A673 (cell line): ENCODE measurements at regions not wholly inside any gene's neighbourhood (a gene's known extent, or its start where the extent isn't known, plus 50 kb on each side); places are given as distances from the start of the nearest gene placed in this dataset.

Experiments used
- BruUV-seq: library from RNA; stranded (reverse); fragments of 400-500 nt; replicated peaks from 2 replicates; lab custom pipeline; 2021; lab: Mats Ljungman, UMichigan
- CTCF ChIA-PET: fragments of 300-600 bp; sonication (Branson Sonifier 250); formaldehyde crosslinking; loops from one replicate; lab custom pipeline; 2022; ENCODE audit warnings: antibody characterized with exemption; lab: Charles Lee
- POLR2A ChIA-PET: fragments of 300-600 bp; sonication (Branson Sonifier 250); formaldehyde crosslinking; loops from one replicate; lab custom pipeline; 2022; ENCODE audit warnings: antibody characterized with exemption; ENCODE audit not compliant: low non-redundant PET; lab: Charles Lee
- DNase-seq: peaks from one replicate; pipeline ENCODE4 v3.0.0-alpha.2; 2015; ENCODE audit warnings: low spot score
- H3K27ac ChIP-seq: fragments of 200-600 bp; sonication (generic); 2 replicates; pipeline ENCODE4 v1.5.1; 2016; ENCODE audit warnings: mixed run types, low read depth, mild to moderate bottlenecking, mixed read lengths, antibody characterized with exemption, low read length; ENCODE audit not compliant: poor library complexity, severe bottlenecking
- H3K27me3 ChIP-seq: fragments of 200-600 bp; sonication (generic); replicated peaks from 2 replicates; pipeline ENCODE4 v1.6.1; 2017; ENCODE audit warnings: mixed run types, low read depth, mild to moderate bottlenecking, mixed read lengths, antibody characterized with exemption, low read length; ENCODE audit not compliant: insufficient read depth, poor library complexity
- H3K36me3 ChIP-seq: fragments of 200-600 bp; sonication (generic); 2 replicates; pipeline ENCODE4 v1.6.1; 2016; ENCODE audit warnings: mixed run types, mild to moderate bottlenecking, mixed read lengths, antibody characterized with exemption, low read length; ENCODE audit not compliant: insufficient read depth, poor library complexity, severe bottlenecking
- H3K4me1 ChIP-seq: fragments of 200-600 bp; sonication (generic); 2 replicates; pipeline ENCODE4 v1.6.1; 2017; ENCODE audit warnings: mixed run types, mild to moderate bottlenecking, mixed read lengths, antibody characterized with exemption, low read length; ENCODE audit not compliant: insufficient read depth, poor library complexity, severe bottlenecking
- H3K4me3 ChIP-seq: fragments of 200-600 bp; sonication (generic); 2 replicates; pipeline ENCODE4 v1.5.1; 2016; ENCODE audit warnings: low read depth, mixed run types, mild to moderate bottlenecking, mixed read lengths, low read length; ENCODE audit not compliant: poor library complexity, severe bottlenecking
- H3K9me3 ChIP-seq: fragments of 200-600 bp; sonication (generic); 2 replicates; pipeline ENCODE4 v1.6.1; 2016; ENCODE audit warnings: mixed run types, low read depth, mild to moderate bottlenecking, mixed read lengths, antibody characterized with exemption, low read length; ENCODE audit not compliant: poor library complexity, severe bottlenecking
- EZH2 ChIP-seq: fragments of 200-600 bp; sonication (generic); IDR thresholded peaks from 2 replicates; pipeline ENCODE4 v1.6.1; 2017; ENCODE audit warnings: borderline replicate concordance, low read depth, mild to moderate bottlenecking, mixed read lengths, antibody characterized with exemption, low read length; ENCODE audit not compliant: poor library complexity, severe bottlenecking
- intact Hi-C: fragments of 100-400 bp; cut with micrococcal nuclease; formaldehyde crosslinking; loops from one replicate; pipeline ENCODE4 v1.10.0; 2022; ENCODE audit not compliant: unreplicated experiment
- TF ChIP-seq, protein P1 (sequence below): fragments of 300-800, 200-600 bp; sonication (generic); conservative IDR thresholded peaks from 2 replicates; pipeline ENCODE4 v1.5.1; 2017; ENCODE audit warnings: low read depth, mild to moderate bottlenecking, antibody characterized with exemption, low read length, moderate library complexity, mixed read lengths

DNA sequence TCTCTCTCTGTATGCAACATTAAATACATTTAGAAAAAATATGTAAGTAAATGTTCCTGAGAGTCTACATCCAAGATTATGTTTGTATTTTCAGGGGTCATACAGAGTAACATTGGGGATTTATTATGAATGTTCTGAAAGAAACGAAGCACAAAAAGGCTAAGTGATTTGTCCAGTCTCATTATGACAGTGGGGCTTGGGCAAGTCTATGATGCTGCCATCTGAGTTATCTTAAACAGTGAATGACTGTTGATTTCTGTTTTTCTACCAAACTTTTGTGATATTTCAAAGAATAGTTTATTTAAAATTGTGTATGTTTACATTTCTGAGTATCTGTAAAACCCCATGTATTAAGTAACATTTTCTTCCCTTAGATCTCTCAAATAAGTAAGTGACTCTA is 481.2 kb upstream of the ZNF717 start:
- ChIA-PET POLR2A (no interaction called here), CTCF (no interaction called here)
- Histone ChIP-seq H3K27me3 (no peaks in the 10 kb centered on the region), H3K4me3 (no peak overlapping the region), H3K9me3 (no peaks in the 10 kb centered on the region), H3K4me1 (no peaks in the 10 kb centered on the region), H3K27ac (no peak overlapping the region), H3K36me3 (no peaks in the 10 kb centered on the region)
- no TSS peak for BruUV-seq
- TF ChIP-seq EZH2: no peak
- TF ChIP-seq, protein P1, sequence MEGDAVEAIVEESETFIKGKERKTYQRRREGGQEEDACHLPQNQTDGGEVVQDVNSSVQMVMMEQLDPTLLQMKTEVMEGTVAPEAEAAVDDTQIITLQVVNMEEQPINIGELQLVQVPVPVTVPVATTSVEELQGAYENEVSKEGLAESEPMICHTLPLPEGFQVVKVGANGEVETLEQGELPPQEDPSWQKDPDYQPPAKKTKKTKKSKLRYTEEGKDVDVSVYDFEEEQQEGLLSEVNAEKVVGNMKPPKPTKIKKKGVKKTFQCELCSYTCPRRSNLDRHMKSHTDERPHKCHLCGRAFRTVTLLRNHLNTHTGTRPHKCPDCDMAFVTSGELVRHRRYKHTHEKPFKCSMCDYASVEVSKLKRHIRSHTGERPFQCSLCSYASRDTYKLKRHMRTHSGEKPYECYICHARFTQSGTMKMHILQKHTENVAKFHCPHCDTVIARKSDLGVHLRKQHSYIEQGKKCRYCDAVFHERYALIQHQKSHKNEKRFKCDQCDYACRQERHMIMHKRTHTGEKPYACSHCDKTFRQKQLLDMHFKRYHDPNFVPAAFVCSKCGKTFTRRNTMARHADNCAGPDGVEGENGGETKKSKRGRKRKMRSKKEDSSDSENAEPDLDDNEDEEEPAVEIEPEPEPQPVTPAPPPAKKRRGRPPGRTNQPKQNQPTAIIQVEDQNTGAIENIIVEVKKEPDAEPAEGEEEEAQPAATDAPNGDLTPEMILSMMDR: no peak
- intact Hi-C loops: no loop called here
- DNase-seq: no peak

DNA sequence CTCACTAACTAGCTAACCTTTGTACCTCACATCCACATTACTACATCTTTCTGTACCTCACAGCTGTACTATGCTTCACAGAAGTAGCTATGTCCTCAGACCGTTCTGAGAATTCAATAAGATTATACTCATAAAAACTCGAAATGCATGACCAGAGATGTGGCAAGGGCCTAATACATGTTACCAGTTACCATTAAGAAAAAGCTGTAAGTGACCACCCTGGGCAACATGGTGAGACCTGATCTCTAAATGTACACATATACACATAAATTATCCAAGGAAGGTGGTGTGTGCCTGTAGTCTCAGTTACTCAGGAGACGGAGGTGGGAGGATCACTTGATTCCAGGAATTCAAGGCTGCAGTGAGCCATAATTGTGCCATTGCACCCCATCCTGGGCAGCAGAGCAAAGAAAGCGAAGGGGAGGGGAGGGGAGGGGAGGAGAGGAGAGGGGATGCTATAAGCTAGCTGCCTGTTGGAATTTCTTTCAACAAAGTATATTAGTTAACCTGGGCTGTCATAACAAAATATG is 482.6 kb upstream of the ZNF717 start:
- Histone ChIP-seq H3K9me3 (no peaks in the 10 kb centered on the region), H3K4me1 (no peaks in the 10 kb centered on the region), H3K36me3 (no peaks in the 10 kb centered on the region), H3K4me3 (no peak overlapping the region), H3K27ac (no peak overlapping the region), H3K27me3 (no peaks in the 10 kb centered on the region)
- POLR2A ChIA-PET: no interaction called here
- CTCF ChIA-PET: no interaction called here
- intact Hi-C loops: no loop called here
- no TSS peak for BruUV-seq
- DNase-seq: no peak
- TF ChIP-seq, protein P1: no peak
- TF ChIP-seq EZH2: no peak

DNA sequence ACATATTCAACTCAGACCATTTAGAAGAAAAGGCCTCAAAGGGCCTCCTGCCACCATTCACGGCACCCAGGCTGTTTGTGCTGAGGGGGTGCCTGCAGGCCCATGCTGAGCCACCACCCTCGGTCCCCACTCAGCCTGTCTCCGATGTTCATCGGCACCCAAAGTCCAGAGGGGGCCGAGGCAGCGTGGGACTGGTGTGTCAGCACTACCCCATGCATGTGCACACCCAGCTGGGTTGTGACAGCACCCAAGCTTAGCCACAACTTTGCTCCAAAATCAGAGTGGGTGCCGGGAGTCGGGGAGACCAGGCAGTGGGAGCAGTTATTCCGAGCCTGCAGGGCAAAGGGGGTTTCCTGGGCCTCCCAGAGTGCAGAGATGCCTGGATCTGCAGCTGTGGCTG is 508.5 kb upstream of the ZNF717 start:
- intact Hi-C loops: no loop called here
- H3K4me1 ChIP-seq: no peaks in the 10 kb centered on the region
- H3K36me3 ChIP-seq: no peaks in the 10 kb centered on the region
- POLR2A ChIA-PET: interaction anchor here (0.7 kb wide), 1 partner anchor 105 kb away, joined by 3 read pairs; no protein-coding TSS in a partner anchor
- TF ChIP-seq, protein P1: no peak
- TF ChIP-seq EZH2: no peak
- no peak overlapping the region for H3K27ac ChIP-seq
- no peaks in the 10 kb centered on the region for H3K27me3 ChIP-seq
- CTCF ChIA-PET: no interaction called here
- no peak for DNase-seq
- no peak overlapping the region for H3K4me3 ChIP-seq
- no peaks in the 10 kb centered on the region for H3K9me3 ChIP-seq
- BruUV-seq: no TSS peak
